ENCODE measurements at regions not wholly inside any gene's neighbourhood (a gene's known extent, or its start where the extent isn't known, plus 50 kb on each side); places are given as distances from the start of the nearest gene placed in this dataset.

GRCh38 chr10:33807531-33808359, 473.3 kb upstream of the NRP1 start:
- no peak overlapping the region for H3K4me2 ChIP-seq (ENCODE audit: insufficient read depth, low read length)
- ATAC-seq (ENCODE audit: insufficient read depth, low read depth) (no peak), DNase-seq (no peak)
- no peaks in the 10 kb centered on the region for H3K36me3 ChIP-seq (ENCODE audit: insufficient read depth, low read length)
- no peak overlapping the region for H3K27ac ChIP-seq (ENCODE audit: low read length)
- H2AFZ ChIP-seq (ENCODE audit: low read depth, low read length) = no peak overlapping the region
- no peak for TF ChIP-seq CTCF (IDR thresholded peaks at IDR 0.05; ENCODE audit: borderline replicate concordance, extremely low read depth, low read length, poor library complexity, severe bottlenecking)
- no peak for TF ChIP-seq EZH2 (IDR thresholded peaks at IDR 0.05; ENCODE audit: borderline replicate concordance, low read depth, low read length, severe bottlenecking)
- H3K4me1 ChIP-seq (ENCODE audit: insufficient read depth, low read length) = no peaks in the 10 kb centered on the region
- H3K27me3 ChIP-seq (ENCODE audit: insufficient read depth, low read length, poor library complexity) = no peaks in the 10 kb centered on the region
- H3K9ac ChIP-seq (ENCODE audit: low read depth, low read length) = no peak overlapping the region
- no peaks in the 10 kb centered on the region for H3K9me3 ChIP-seq (ENCODE audit: insufficient read depth, low read length, severe bottlenecking)
- no peak overlapping the region for H3K4me3 ChIP-seq (ENCODE audit: low read depth in 1 of 2, low read length in 2 of 2)
- H4K20me1 ChIP-seq (ENCODE audit: insufficient read depth, low read length) = no peaks in the 10 kb centered on the region
- H3K79me2 ChIP-seq (ENCODE audit: insufficient read depth, low read length) = no peaks in the 10 kb centered on the region

DNA sequence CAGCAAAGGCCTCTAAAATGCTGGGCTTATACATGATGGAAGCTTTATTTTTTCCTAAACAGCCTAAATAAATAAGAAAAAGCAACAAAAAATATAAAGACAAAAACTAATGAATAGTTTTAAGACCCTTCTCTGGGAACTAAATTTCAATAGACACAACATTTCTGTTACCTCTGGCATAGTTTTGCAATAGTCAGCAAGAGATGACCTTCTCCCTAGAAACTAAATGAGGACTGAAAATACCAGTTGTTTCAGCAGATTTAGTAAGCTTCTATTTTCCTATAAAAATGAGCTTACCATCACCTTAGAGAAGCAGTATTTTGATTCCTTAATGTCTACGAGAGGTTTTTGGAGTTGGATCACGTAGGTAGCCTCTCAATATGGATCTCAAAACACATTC, 471.4 kb upstream of the NRP1 start:
- ATAC-seq (ENCODE audit: insufficient read depth, low read depth) (no peak), DNase-seq (no peak)
- Histone ChIP-seq H4K20me1 (ENCODE audit: insufficient read depth, low read length) (no peaks in the 10 kb centered on the region), H3K4me2 (ENCODE audit: insufficient read depth, low read length) (no peak overlapping the region), H3K27ac (ENCODE audit: low read length) (no peak overlapping the region), H2AFZ (ENCODE audit: low read depth, low read length) (no peak overlapping the region), H3K4me1 (ENCODE audit: insufficient read depth, low read length) (no peaks in the 10 kb centered on the region), H3K4me3 (ENCODE audit: low read depth in 1 of 2, low read length in 2 of 2) (no peak overlapping the region), H3K27me3 (ENCODE audit: insufficient read depth, low read length, poor library complexity) (no peaks in the 10 kb centered on the region), H3K36me3 (ENCODE audit: insufficient read depth, low read length) (no peaks in the 10 kb centered on the region), H3K79me2 (ENCODE audit: insufficient read depth, low read length) (no peaks in the 10 kb centered on the region), H3K9me3 (ENCODE audit: insufficient read depth, low read length, severe bottlenecking) (no peaks in the 10 kb centered on the region), H3K9ac (ENCODE audit: low read depth, low read length) (no peak overlapping the region)
- TF ChIP-seq CTCF (IDR thresholded peaks at IDR 0.05; ENCODE audit: borderline replicate concordance, extremely low read depth, low read length, poor library complexity, severe bottlenecking) = no peak
- TF ChIP-seq EZH2 (IDR thresholded peaks at IDR 0.05; ENCODE audit: borderline replicate concordance, low read depth, low read length, severe bottlenecking) = no peak

- no peak overlapping the region for H3K4me2 ChIP-seq (ENCODE audit: insufficient read depth, low read length)
- H3K9me3 ChIP-seq (ENCODE audit: insufficient read depth, low read length, severe bottlenecking) = no peaks in the 10 kb centered on the region
- H3K27ac ChIP-seq (ENCODE audit: low read length) = no peak overlapping the region
- H3K79me2 ChIP-seq (ENCODE audit: insufficient read depth, low read length) = no peaks in the 10 kb centered on the region
- DNase-seq = no peak
- H3K9ac ChIP-seq (ENCODE audit: low read depth, low read length) = no peak overlapping the region
- no peaks in the 10 kb centered on the region for H4K20me1 ChIP-seq (ENCODE audit: insufficient read depth, low read length)
- H3K4me1 ChIP-seq (ENCODE audit: insufficient read depth, low read length) = no peaks in the 10 kb centered on the region
- no peak for ATAC-seq (ENCODE audit: insufficient read depth, low read depth)
- TF ChIP-seq EZH2 (IDR thresholded peaks at IDR 0.05; ENCODE audit: borderline replicate concordance, low read depth, low read length, severe bottlenecking) = no peak
- no peak for TF ChIP-seq CTCF (IDR thresholded peaks at IDR 0.05; ENCODE audit: borderline replicate concordance, extremely low read depth, low read length, poor library complexity, severe bottlenecking)
- H3K4me3 ChIP-seq (ENCODE audit: low read depth in 1 of 2, low read length in 2 of 2) = no peak overlapping the region
- H3K27me3 ChIP-seq (ENCODE audit: insufficient read depth, low read length, poor library complexity) = no peaks in the 10 kb centered on the region
- no peak overlapping the region for H2AFZ ChIP-seq (ENCODE audit: low read depth, low read length)
- H3K36me3 ChIP-seq (ENCODE audit: insufficient read depth, low read length) = no peaks in the 10 kb centered on the region
Observed at GRCh38 chr10:33804584-33804983, 470.1 kb upstream of the NRP1 start.
